Panc1 (cell line): ENCODE measurements at regions not wholly inside any gene's neighbourhood (a gene's known extent, or its start where the extent isn't known, plus 50 kb on each side); places are given as distances from the start of the nearest gene placed in this dataset.

Source experiments
- ATAC-seq: fragments of 200-7000 bp; cut with Tn5 transposase; 2 replicates; pipeline ENCODE4 v1.9.1; 2020; ENCODE audit warnings: mild to moderate bottlenecking, moderate library complexity
- BruUV-seq: library from RNA; stranded (reverse); fragments of 400-500 nt; replicated peaks from 2 replicates; lab custom pipeline; 2021; lab: Mats Ljungman, UMichigan
- CTCF ChIA-PET: fragments of 300-600 bp; sonication (Branson Sonifier 250); formaldehyde crosslinking; loops from one replicate; lab custom pipeline; 2022; ENCODE audit warnings: antibody characterized with exemption; lab: Charles Lee
- POLR2A ChIA-PET: fragments of 300-600 bp; sonication (Branson Sonifier 250); formaldehyde crosslinking; loops from one replicate; lab custom pipeline; 2022; ENCODE audit warnings: antibody characterized with exemption; lab: Charles Lee
- DNase-seq: peaks from one replicate; pipeline ENCODE4 v3.0.0-alpha.2; 2010; ENCODE audit warnings: low read depth, low spot score
- H3K27ac ChIP-seq: 2 replicates; pipeline ENCODE4 v1.5.1; 2011; ENCODE audit warnings: mild to moderate bottlenecking, low read length, inconsistent platforms
- H3K27me3 ChIP-seq: fragments of 200-500 bp; sonication (Bioruptor generic); 2 replicates; pipeline ENCODE4 v1.6.0; 2014; ENCODE audit warnings: low read length, inconsistent platforms; ENCODE audit not compliant: control insufficient read depth, insufficient read depth
- H3K36me3 ChIP-seq: fragments of 200-500 bp; sonication (Bioruptor generic); 2 replicates; pipeline ENCODE4 v1.5.1; 2014; ENCODE audit warnings: inconsistent platforms, mild to moderate bottlenecking, low read length, moderate library complexity; ENCODE audit not compliant: control insufficient read depth, insufficient read depth
- H3K4me1 ChIP-seq: 2 replicates; pipeline ENCODE4 v1.5.1; 2011; ENCODE audit warnings: inconsistent platforms, mild to moderate bottlenecking, low read length, moderate library complexity; ENCODE audit not compliant: control insufficient read depth, insufficient read depth
- H3K4me3 ChIP-seq, 2 experiments: 2 replicates each; pipeline ENCODE4 v1.5.1; 2011 to 2012; ENCODE audit warnings: low read depth in 2 of 2, low read length in 2 of 2, mild to moderate bottlenecking in 2 of 2, inconsistent platforms in 1 of 2, moderate library complexity in 1 of 2
- H3K9me3 ChIP-seq: fragments of 200-500 bp; sonication (Bioruptor generic); 2 replicates; pipeline ENCODE4 v1.5.1; 2014; ENCODE audit warnings: low read depth, mild to moderate bottlenecking, inconsistent platforms, low read length, moderate library complexity; ENCODE audit not compliant: control insufficient read depth, insufficient read depth
- CTCF ChIP-seq: fragments of 450-650 bp; IDR thresholded peaks from 2 replicates; pipeline ENCODE4 v1.5.1; 2017; ENCODE audit warnings: mild to moderate bottlenecking
- POLR2AphosphoS5 ChIP-seq: IDR thresholded peaks from 2 replicates; pipeline ENCODE4 v1.6.1; 2012; ENCODE audit warnings: mild to moderate bottlenecking, low read depth, low read length, moderate library complexity
- SIN3A ChIP-seq: IDR thresholded peaks from 2 replicates; pipeline ENCODE4 v1.6.1; 2012; ENCODE audit warnings: low read depth, mild to moderate bottlenecking, low read length, moderate library complexity, borderline replicate concordance; ENCODE audit not compliant: insufficient read depth
- TCF7L2 ChIP-seq: IDR thresholded peaks from 2 replicates; pipeline ENCODE4 v1.6.1; 2011; ENCODE audit warnings: mild to moderate bottlenecking, low read depth, low read length, inconsistent platforms
- in situ Hi-C: cut with HindIII; loops from 2 replicates; pipeline ENCODE4 v1.10.0; 2016; ENCODE audit warnings: low sequenced_read_pairs, low pct_unique_long_range_greater_than_20kb
- intact Hi-C: fragments of 100-400 bp; cut with micrococcal nuclease; formaldehyde crosslinking; loops from one replicate; pipeline ENCODE4 v1.10.0; 2022; ENCODE audit not compliant: unreplicated experiment
- TF ChIP-seq, protein P1 (sequence below), 2 experiments: IDR thresholded peaks; 2 replicates each; pipeline ENCODE4 v1.6.1; 2011 to 2012; ENCODE audit warnings: low read depth in 2 of 2, control low read depth in 1 of 2, low read length in 1 of 2, mild to moderate bottlenecking in 1 of 2, moderate library complexity in 1 of 2; ENCODE audit not compliant: insufficient read depth in 1 of 2

DNA sequence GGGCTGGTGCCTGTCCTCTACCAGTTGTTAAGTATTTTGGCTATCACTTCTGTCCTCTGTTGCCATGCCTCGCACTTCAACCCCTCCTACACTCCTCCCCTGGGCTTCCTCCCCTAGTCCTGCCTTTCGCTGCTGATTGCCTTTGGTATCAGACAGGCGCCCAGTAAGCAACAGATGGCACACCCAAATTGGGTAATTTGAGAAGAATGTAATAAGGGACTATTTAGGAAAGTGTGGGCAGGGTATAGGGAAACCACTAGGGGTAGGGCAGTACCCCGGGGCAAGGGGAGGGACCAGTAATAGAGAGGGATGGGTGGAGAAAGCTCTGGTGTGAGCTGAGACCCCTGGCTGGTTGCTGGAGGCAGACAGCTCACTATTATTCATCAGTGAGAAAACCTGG lies 172.7 kb upstream of the USP9X start:
- ChIA-PET POLR2A (no interaction called here), CTCF (no interaction called here)
- DNase-seq (no peak), ATAC-seq (no peak)
- no peaks in the 10 kb centered on the region for H3K4me1 ChIP-seq
- intact Hi-C loops (no loop called here), in situ Hi-C loops (no loop called here)
- H3K27me3 ChIP-seq, result no peaks in the 10 kb centered on the region
- TF ChIP-seq SIN3A (no peak), POLR2AphosphoS5 (no peak), CTCF (no peak), TCF7L2 (no peak)
- TF ChIP-seq, protein P1, sequence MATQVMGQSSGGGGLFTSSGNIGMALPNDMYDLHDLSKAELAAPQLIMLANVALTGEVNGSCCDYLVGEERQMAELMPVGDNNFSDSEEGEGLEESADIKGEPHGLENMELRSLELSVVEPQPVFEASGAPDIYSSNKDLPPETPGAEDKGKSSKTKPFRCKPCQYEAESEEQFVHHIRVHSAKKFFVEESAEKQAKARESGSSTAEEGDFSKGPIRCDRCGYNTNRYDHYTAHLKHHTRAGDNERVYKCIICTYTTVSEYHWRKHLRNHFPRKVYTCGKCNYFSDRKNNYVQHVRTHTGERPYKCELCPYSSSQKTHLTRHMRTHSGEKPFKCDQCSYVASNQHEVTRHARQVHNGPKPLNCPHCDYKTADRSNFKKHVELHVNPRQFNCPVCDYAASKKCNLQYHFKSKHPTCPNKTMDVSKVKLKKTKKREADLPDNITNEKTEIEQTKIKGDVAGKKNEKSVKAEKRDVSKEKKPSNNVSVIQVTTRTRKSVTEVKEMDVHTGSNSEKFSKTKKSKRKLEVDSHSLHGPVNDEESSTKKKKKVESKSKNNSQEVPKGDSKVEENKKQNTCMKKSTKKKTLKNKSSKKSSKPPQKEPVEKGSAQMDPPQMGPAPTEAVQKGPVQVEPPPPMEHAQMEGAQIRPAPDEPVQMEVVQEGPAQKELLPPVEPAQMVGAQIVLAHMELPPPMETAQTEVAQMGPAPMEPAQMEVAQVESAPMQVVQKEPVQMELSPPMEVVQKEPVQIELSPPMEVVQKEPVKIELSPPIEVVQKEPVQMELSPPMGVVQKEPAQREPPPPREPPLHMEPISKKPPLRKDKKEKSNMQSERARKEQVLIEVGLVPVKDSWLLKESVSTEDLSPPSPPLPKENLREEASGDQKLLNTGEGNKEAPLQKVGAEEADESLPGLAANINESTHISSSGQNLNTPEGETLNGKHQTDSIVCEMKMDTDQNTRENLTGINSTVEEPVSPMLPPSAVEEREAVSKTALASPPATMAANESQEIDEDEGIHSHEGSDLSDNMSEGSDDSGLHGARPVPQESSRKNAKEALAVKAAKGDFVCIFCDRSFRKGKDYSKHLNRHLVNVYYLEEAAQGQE (IDR thresholded peaks at IDR 0.05; ENCODE audit: insufficient read depth in 1 of 2, low read depth in 2 of 2, low read length in 1 of 2), result no peak
- H3K9me3 ChIP-seq, result no peaks in the 10 kb centered on the region
- no peaks in the 10 kb centered on the region for H3K36me3 ChIP-seq
- H3K27ac ChIP-seq, result no peak overlapping the region
- no peak overlapping the region for H3K4me3 ChIP-seq
- BruUV-seq, result no TSS peak

DNA sequence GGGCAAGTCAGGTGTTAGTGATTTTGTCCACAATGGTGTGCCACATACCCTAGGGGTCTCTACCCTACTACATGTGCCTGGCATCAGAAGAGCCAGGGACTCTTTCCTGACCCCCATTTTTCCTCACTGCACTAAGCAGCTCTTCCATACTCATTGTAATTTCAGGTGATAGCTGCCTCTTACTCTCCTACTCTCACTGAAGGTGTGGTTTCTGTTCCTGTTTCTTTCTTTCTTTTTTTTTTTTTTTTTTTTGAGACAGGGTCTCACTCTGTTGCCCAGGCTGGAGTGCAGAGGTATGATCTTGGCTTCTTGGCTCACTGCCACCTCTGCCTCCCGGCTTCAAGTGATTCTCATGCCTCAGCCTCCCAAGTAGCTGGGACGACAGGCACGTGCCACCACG lies 164.9 kb upstream of the USP9X start:
- intact Hi-C loops (no loop called here), in situ Hi-C loops (no loop called here)
- no peak overlapping the region for H3K27ac ChIP-seq
- CTCF ChIA-PET, result no interaction called here
- POLR2A ChIA-PET, result no interaction called here
- H3K4me1 ChIP-seq, result no peaks in the 10 kb centered on the region
- H3K9me3 ChIP-seq, result no peaks in the 10 kb centered on the region
- no peak overlapping the region for H3K4me3 ChIP-seq
- H3K27me3 ChIP-seq, result no peaks in the 10 kb centered on the region
- ATAC-seq, result no peak
- BruUV-seq, result no TSS peak
- DNase-seq, result no peak
- TF ChIP-seq SIN3A, result no peak
- no peak for TF ChIP-seq POLR2AphosphoS5
- no peak for TF ChIP-seq CTCF
- TF ChIP-seq, protein P1 (IDR thresholded peaks at IDR 0.05; ENCODE audit: insufficient read depth in 1 of 2, low read depth in 2 of 2, low read length in 1 of 2), result no peak
- no peak for TF ChIP-seq TCF7L2
- H3K36me3 ChIP-seq, result no peaks in the 10 kb centered on the region
